ENCODE measurements at regions not wholly inside any gene's neighbourhood (a gene's known extent, or its start where the extent isn't known, plus 50 kb on each side); places are given as distances from the start of the nearest gene placed in this dataset.

GRCh38 chrX:25166145-25166544, 150.4 kb upstream of the ARX start:
- H3K9me3 ChIP-seq = no peaks in the 10 kb centered on the region
- DNase-seq (ENCODE audit: extremely low spot score in 2 of 2) = no peak
- H3K27me3 ChIP-seq = no peaks in the 10 kb centered on the region
- H3K27ac ChIP-seq = no peak overlapping the region
- no peak for TF ChIP-seq POLR2A (IDR thresholded peaks at IDR 0.05)
- TF ChIP-seq, protein P1, sequence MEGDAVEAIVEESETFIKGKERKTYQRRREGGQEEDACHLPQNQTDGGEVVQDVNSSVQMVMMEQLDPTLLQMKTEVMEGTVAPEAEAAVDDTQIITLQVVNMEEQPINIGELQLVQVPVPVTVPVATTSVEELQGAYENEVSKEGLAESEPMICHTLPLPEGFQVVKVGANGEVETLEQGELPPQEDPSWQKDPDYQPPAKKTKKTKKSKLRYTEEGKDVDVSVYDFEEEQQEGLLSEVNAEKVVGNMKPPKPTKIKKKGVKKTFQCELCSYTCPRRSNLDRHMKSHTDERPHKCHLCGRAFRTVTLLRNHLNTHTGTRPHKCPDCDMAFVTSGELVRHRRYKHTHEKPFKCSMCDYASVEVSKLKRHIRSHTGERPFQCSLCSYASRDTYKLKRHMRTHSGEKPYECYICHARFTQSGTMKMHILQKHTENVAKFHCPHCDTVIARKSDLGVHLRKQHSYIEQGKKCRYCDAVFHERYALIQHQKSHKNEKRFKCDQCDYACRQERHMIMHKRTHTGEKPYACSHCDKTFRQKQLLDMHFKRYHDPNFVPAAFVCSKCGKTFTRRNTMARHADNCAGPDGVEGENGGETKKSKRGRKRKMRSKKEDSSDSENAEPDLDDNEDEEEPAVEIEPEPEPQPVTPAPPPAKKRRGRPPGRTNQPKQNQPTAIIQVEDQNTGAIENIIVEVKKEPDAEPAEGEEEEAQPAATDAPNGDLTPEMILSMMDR (IDR thresholded peaks at IDR 0.05) = no peak
- no peak for TF ChIP-seq POLR2AphosphoS5 (IDR thresholded peaks at IDR 0.05; ENCODE audit: insufficient read depth in 1 of 2, low read depth in 1 of 2)
- H3K36me3 ChIP-seq = no peaks in the 10 kb centered on the region
- H3K4me3 ChIP-seq = no peak overlapping the region
- intact Hi-C loops (cut with DNase I) = no loop called here
- H3K4me1 ChIP-seq = no peaks in the 10 kb centered on the region

DNA sequence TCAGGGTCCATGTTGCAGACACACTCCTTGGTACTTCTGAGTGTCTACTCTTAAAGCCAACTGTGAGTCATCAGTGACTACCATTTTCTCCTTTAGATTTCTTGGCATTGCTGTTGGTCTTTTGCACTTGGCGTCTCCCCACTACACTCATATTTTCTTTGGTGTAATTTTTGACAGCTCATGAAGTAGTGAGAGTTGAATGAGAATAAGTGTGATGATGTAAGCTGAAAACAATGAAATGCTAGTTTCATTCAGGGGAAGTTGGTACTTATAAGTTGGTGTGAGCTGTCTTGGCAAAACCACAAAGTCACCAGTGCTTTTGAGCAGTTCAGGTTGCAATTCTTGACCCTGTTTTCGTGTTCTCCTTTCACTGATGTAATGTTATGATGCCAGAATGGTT, 142.9 kb upstream of the ARX start:
- Histone ChIP-seq H3K36me3 (no peaks in the 10 kb centered on the region), H3K4me1 (no peaks in the 10 kb centered on the region), H3K27ac (no peak overlapping the region), H3K9me3 (no peaks in the 10 kb centered on the region), H3K27me3 (no peaks in the 10 kb centered on the region), H3K4me3 (no peak overlapping the region)
- TF ChIP-seq, protein P1 (IDR thresholded peaks at IDR 0.05) = no peak
- no peak for TF ChIP-seq POLR2AphosphoS5 (IDR thresholded peaks at IDR 0.05; ENCODE audit: insufficient read depth in 1 of 2, low read depth in 1 of 2)
- no peak for TF ChIP-seq POLR2A (IDR thresholded peaks at IDR 0.05)
- intact Hi-C loops (cut with DNase I) = no loop called here
- DNase-seq (ENCODE audit: extremely low spot score in 2 of 2) = no peak

DNA sequence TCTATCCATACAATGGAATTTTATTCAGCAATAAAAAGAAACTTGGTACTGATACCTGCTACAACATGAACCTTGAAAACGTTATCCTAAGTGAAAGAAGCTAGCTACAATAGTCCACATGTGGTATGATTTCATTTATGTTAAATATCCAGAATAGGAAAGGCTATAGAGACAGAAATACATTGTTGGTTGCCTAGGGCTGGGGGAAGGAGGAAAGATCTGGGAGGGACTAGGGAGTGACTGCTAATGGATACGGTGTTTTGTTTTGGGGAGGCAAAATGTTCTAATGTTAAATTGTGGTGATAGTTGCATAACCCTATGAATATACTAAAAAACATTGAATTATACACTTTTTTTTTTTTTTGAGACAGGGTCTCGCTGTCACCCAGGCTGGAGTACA, 141.1 kb upstream of the ARX start:
- Histone ChIP-seq H3K36me3 (no peaks in the 10 kb centered on the region), H3K27ac (no peak overlapping the region), H3K4me1 (no peaks in the 10 kb centered on the region), H3K9me3 (no peaks in the 10 kb centered on the region), H3K27me3 (no peaks in the 10 kb centered on the region), H3K4me3 (no peak overlapping the region)
- DNase-seq (ENCODE audit: extremely low spot score in 2 of 2) = no peak
- TF ChIP-seq, protein P1 (IDR thresholded peaks at IDR 0.05) = no peak
- intact Hi-C loops (cut with DNase I) = no loop called here

- TF ChIP-seq, protein P1 (IDR thresholded peaks at IDR 0.05) = no peak
- TF ChIP-seq POLR2AphosphoS5 (IDR thresholded peaks at IDR 0.05; ENCODE audit: insufficient read depth in 1 of 2, low read depth in 1 of 2) (no peak), POLR2A (IDR thresholded peaks at IDR 0.05) (no peak)
- no peak for DNase-seq (ENCODE audit: extremely low spot score in 2 of 2)
- Histone ChIP-seq H3K4me3 (no peak overlapping the region), H3K9me3 (no peaks in the 10 kb centered on the region), H3K27ac (no peak overlapping the region), H3K27me3 (no peaks in the 10 kb centered on the region), H3K36me3 (no peaks in the 10 kb centered on the region), H3K4me1 (no peaks in the 10 kb centered on the region)
- intact Hi-C loops (cut with DNase I) = no loop called here
Observed at GRCh38 chrX:25156323-25156722, 140.6 kb upstream of the ARX start.

- DNase-seq (ENCODE audit: extremely low spot score in 2 of 2) = no peak
- intact Hi-C loops (cut with DNase I) = no loop called here
- Histone ChIP-seq H3K4me1 (no peaks in the 10 kb centered on the region), H3K9me3 (no peaks in the 10 kb centered on the region), H3K36me3 (no peaks in the 10 kb centered on the region), H3K27ac (no peak overlapping the region), H3K27me3 (no peaks in the 10 kb centered on the region), H3K4me3 (no peak overlapping the region)
- TF ChIP-seq POLR2AphosphoS5 (IDR thresholded peaks at IDR 0.05; ENCODE audit: insufficient read depth in 1 of 2, low read depth in 1 of 2) (no peak), POLR2A (IDR thresholded peaks at IDR 0.05) (no peak)
- TF ChIP-seq, protein P1 (IDR thresholded peaks at IDR 0.05) = no peak
Observed at GRCh38 chrX:25154168-25154567, 138.4 kb upstream of the ARX start.

Measured in vagina (tissue), 2 donors.